ENCODE measurements at regions not wholly inside any gene's neighbourhood (a gene's known extent, or its start where the extent isn't known, plus 50 kb on each side); places are given as distances from the start of the nearest gene placed in this dataset.
"Not testable (repeated sequence)": the region's sequence is repeated elsewhere in the genome, so short reads cannot be mapped to it uniquely, and the experiment has no call there.

DNA sequence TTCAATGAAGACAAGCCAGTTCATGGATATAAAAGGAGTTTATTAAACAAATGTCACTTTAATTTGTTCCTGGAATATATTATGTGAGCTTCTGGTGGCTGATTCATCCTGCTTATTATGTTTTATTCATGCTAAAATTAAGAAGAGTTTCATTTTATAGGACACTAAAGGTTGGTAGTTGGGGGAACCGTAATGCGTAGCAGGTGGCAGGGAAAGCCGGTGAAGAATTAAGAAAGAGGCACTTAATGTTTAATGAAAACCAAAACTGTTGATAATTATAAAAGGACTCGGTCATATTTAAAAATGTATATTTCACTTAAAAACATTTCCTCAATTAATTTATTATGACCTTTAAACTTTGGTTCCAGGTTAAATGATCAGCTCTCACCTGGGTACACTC, 94.3 kb downstream of the XKR3 start:
- not testable (repeated sequence) for H3K27ac ChIP-seq (ENCODE audit: low read depth, low read length); H3K79me1 ChIP-seq (ENCODE audit: low read length); H2BK120ac ChIP-seq (ENCODE audit: insufficient read depth, low read length, poor library complexity); H2AK5ac ChIP-seq (ENCODE audit: low read length); H3K18ac ChIP-seq (ENCODE audit: low read length); H4K12ac ChIP-seq (ENCODE audit: low read depth, low read length); H3K23ac ChIP-seq (ENCODE audit: low read length); H2AFZ ChIP-seq (ENCODE audit: insufficient read depth, low read length, poor library complexity); H3K9ac ChIP-seq (ENCODE audit: low read length); H3K9me3 ChIP-seq (ENCODE audit: insufficient read depth, low read depth, low read length); H3K4ac ChIP-seq (ENCODE audit: low read depth, low read length); H2BK12ac ChIP-seq (ENCODE audit: low read length); H3K79me2 ChIP-seq (ENCODE audit: control insufficient read depth, insufficient read depth, low read length, poor library complexity); H4K91ac ChIP-seq (ENCODE audit: low read depth, low read length); H4K8ac ChIP-seq (ENCODE audit: low read depth, low read length); H3K4me2 ChIP-seq (ENCODE audit: low read length); H3K27me3 ChIP-seq (ENCODE audit: insufficient read depth, low read length); H3K4me1 ChIP-seq (ENCODE audit: control insufficient read depth in 1 of 2, insufficient read depth in 2 of 2, low read length in 2 of 2); H2BK5ac ChIP-seq (ENCODE audit: low read depth, low read length, poor library complexity); H3K14ac ChIP-seq (ENCODE audit: low read length); DNase-seq; H3K4me3 ChIP-seq (ENCODE audit: low read depth, low read length); H3K36me3 ChIP-seq (ENCODE audit: control insufficient read depth in 1 of 2, insufficient read depth in 2 of 2, low read length in 2 of 2)
- WGBS (ENCODE audit: extremely low coverage, insufficient coverage, insufficient read length) = no CpG with 5 or more reads among the region's 4 CpGs

DNA sequence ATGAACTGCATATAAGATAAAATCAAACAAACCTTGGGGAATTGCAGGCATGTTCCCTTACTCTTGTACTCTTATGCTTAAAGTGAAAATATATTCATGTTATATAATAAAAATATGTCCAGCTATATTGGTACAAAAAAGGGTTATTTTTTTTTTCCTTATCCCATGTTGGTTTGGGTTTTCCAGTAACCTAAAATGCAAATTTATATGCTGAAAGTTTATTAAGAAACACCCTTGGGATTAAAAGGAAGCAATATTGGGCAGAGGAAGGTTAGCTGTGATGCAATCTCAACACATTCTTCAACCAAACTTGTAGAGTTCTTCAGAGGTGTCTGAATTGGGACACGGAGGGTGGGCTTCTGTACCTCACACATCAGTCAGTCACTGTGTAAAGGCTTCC, 97.7 kb downstream of the XKR3 start:
- H3K27ac ChIP-seq (ENCODE audit: low read depth, low read length); DNase-seq; H4K12ac ChIP-seq (ENCODE audit: low read depth, low read length); H2AFZ ChIP-seq (ENCODE audit: insufficient read depth, low read length, poor library complexity); H3K14ac ChIP-seq (ENCODE audit: low read length); H2BK120ac ChIP-seq (ENCODE audit: insufficient read depth, low read length, poor library complexity); H3K4me3 ChIP-seq (ENCODE audit: low read depth, low read length); H2AK5ac ChIP-seq (ENCODE audit: low read length); H3K9ac ChIP-seq (ENCODE audit: low read length); H3K79me1 ChIP-seq (ENCODE audit: low read length); H4K8ac ChIP-seq (ENCODE audit: low read depth, low read length); H3K18ac ChIP-seq (ENCODE audit: low read length); H4K91ac ChIP-seq (ENCODE audit: low read depth, low read length); H3K4me2 ChIP-seq (ENCODE audit: low read length); H3K79me2 ChIP-seq (ENCODE audit: control insufficient read depth, insufficient read depth, low read length, poor library complexity); H2BK12ac ChIP-seq (ENCODE audit: low read length); H3K9me3 ChIP-seq (ENCODE audit: insufficient read depth, low read depth, low read length); H3K4me1 ChIP-seq (ENCODE audit: control insufficient read depth in 1 of 2, insufficient read depth in 2 of 2, low read length in 2 of 2); H3K36me3 ChIP-seq (ENCODE audit: control insufficient read depth in 1 of 2, insufficient read depth in 2 of 2, low read length in 2 of 2); H3K27me3 ChIP-seq (ENCODE audit: insufficient read depth, low read length); H3K4ac ChIP-seq (ENCODE audit: low read depth, low read length); H2BK5ac ChIP-seq (ENCODE audit: low read depth, low read length, poor library complexity); H3K23ac ChIP-seq (ENCODE audit: low read length): not testable (repeated sequence)
- no CpG with 5 or more reads among the region's 1 CpG for WGBS (ENCODE audit: extremely low coverage, insufficient coverage, insufficient read length)

DNA sequence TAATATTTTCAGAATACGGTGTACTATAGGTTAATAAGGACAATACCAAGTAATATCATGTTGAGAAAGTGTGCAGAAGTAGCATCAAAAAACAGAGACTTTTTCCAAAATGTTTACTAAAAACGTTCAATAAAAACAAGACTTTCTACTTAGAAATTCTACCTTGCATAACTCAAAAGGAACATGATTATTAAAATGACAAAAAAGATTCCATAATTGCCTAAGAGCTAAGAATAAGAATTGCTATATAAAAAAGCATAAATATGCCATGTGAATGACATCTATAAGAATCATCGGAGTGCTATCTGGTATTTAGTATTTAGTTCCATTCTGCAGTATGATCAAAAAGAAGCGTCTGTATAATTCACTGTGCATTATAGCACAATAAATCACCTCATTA, 102.0 kb downstream of the XKR3 start:
- not testable (repeated sequence) for H3K14ac ChIP-seq (ENCODE audit: low read length); H3K18ac ChIP-seq (ENCODE audit: low read length); H4K91ac ChIP-seq (ENCODE audit: low read depth, low read length); H4K8ac ChIP-seq (ENCODE audit: low read depth, low read length); H3K4me2 ChIP-seq (ENCODE audit: low read length); H3K27ac ChIP-seq (ENCODE audit: low read depth, low read length); H3K79me1 ChIP-seq (ENCODE audit: low read length); H3K4me1 ChIP-seq (ENCODE audit: control insufficient read depth in 1 of 2, insufficient read depth in 2 of 2, low read length in 2 of 2); H3K23ac ChIP-seq (ENCODE audit: low read length); H3K4me3 ChIP-seq (ENCODE audit: low read depth, low read length); H3K9ac ChIP-seq (ENCODE audit: low read length); H3K79me2 ChIP-seq (ENCODE audit: control insufficient read depth, insufficient read depth, low read length, poor library complexity); H2BK120ac ChIP-seq (ENCODE audit: insufficient read depth, low read length, poor library complexity); H3K27me3 ChIP-seq (ENCODE audit: insufficient read depth, low read length); H2BK5ac ChIP-seq (ENCODE audit: low read depth, low read length, poor library complexity); H3K4ac ChIP-seq (ENCODE audit: low read depth, low read length); H3K9me3 ChIP-seq (ENCODE audit: insufficient read depth, low read depth, low read length); H4K12ac ChIP-seq (ENCODE audit: low read depth, low read length); H3K36me3 ChIP-seq (ENCODE audit: control insufficient read depth in 1 of 2, insufficient read depth in 2 of 2, low read length in 2 of 2); DNase-seq; H2AK5ac ChIP-seq (ENCODE audit: low read length); H2AFZ ChIP-seq (ENCODE audit: insufficient read depth, low read length, poor library complexity); H2BK12ac ChIP-seq (ENCODE audit: low read length)
- WGBS (ENCODE audit: extremely low coverage, insufficient coverage, insufficient read length) = no CpG with 5 or more reads among the region's 4 CpGs

DNA sequence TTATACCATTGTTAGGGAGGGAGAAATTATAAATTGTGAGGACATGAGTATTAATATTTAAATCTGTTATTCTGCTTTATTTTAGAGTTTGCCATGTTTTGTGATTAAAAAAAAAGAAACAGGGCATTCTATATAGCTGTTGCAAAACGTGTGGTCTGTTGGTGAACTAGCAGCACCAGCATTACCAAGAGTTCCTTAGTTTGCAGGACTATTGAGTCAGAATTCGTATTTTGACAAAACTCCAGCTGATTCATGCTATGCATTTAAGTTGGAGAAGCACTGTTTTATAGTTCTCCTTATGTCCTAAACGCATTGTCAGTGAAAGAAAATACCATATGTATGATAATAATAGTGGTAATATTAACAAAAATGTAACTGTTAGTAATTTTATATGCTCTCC, 102.6 kb downstream of the XKR3 start:
- H3K4me2 ChIP-seq (ENCODE audit: low read length); H3K18ac ChIP-seq (ENCODE audit: low read length): not testable (repeated sequence)
- WGBS (ENCODE audit: extremely low coverage, insufficient coverage, insufficient read length) = no CpG with 5 or more reads among the region's 3 CpGs

More for the DNA sequence above, 102.6 kb downstream of the XKR3 start:
- H3K4ac ChIP-seq (ENCODE audit: low read depth, low read length); H2AFZ ChIP-seq (ENCODE audit: insufficient read depth, low read length, poor library complexity); H3K14ac ChIP-seq (ENCODE audit: low read length); H3K23ac ChIP-seq (ENCODE audit: low read length); H2BK120ac ChIP-seq (ENCODE audit: insufficient read depth, low read length, poor library complexity); H3K27me3 ChIP-seq (ENCODE audit: insufficient read depth, low read length); H2AK5ac ChIP-seq (ENCODE audit: low read length); H2BK5ac ChIP-seq (ENCODE audit: low read depth, low read length, poor library complexity); H3K9ac ChIP-seq (ENCODE audit: low read length); H3K4me3 ChIP-seq (ENCODE audit: low read depth, low read length); H4K12ac ChIP-seq (ENCODE audit: low read depth, low read length); H3K79me1 ChIP-seq (ENCODE audit: low read length); H3K79me2 ChIP-seq (ENCODE audit: control insufficient read depth, insufficient read depth, low read length, poor library complexity); H3K27ac ChIP-seq (ENCODE audit: low read depth, low read length); H4K91ac ChIP-seq (ENCODE audit: low read depth, low read length); H3K4me1 ChIP-seq (ENCODE audit: control insufficient read depth in 1 of 2, insufficient read depth in 2 of 2, low read length in 2 of 2); H3K36me3 ChIP-seq (ENCODE audit: control insufficient read depth in 1 of 2, insufficient read depth in 2 of 2, low read length in 2 of 2); H4K8ac ChIP-seq (ENCODE audit: low read depth, low read length); H2BK12ac ChIP-seq (ENCODE audit: low read length): not testable (repeated sequence)
- H3K9me3 ChIP-seq (ENCODE audit: insufficient read depth, low read depth, low read length) = peaks cover 10% of the 10 kb centered on the region
- peak in 1 of 2 donors; percentile 14 for DNase-seq

All from trophoblast cell (in vitro differentiated cells and primary cell).